Left hindlimb (tissue), 1 donor: ENCODE measurements at regions not wholly inside any gene's neighbourhood (a gene's known extent, or its start where the extent isn't known, plus 50 kb on each side); places are given as distances from the start of the nearest gene placed in this dataset.

ENCODE experiments used
- DNase-seq: peaks from one replicate; pipeline ENCODE4 v3.0.0-alpha.2; 2018

- DNase-seq: no peak
Measured at GRCh38 chr3:104606812-104607211, 759.9 kb upstream of the ALCAM start.

- DNase-seq: no peak
Measured at GRCh38 chr3:104610730-104611652, 755.7 kb upstream of the ALCAM start.

- no peak for DNase-seq
Measured at GRCh38 chr3:104612218-104612617, 754.5 kb upstream of the ALCAM start.

DNA sequence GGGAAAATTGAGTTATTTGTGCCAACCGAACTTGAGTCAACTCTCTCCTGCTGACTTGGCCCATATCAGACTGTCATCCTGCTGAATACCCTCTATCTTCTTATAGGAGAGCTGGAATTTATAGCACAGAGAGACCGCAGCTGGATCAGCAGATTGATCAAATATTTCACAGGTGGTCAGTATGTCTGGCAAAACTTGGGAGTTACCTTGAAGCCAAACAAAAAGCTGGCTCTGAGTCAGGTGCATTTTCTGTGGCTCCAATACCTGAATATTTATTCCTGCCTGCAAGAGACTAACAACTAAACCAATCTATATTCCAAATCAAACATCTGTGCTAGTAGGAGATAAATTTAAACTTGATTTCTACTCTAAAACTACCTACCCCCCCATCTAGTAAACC, 752.1 kb upstream of the ALCAM start:
- DNase-seq: no peak

DNA sequence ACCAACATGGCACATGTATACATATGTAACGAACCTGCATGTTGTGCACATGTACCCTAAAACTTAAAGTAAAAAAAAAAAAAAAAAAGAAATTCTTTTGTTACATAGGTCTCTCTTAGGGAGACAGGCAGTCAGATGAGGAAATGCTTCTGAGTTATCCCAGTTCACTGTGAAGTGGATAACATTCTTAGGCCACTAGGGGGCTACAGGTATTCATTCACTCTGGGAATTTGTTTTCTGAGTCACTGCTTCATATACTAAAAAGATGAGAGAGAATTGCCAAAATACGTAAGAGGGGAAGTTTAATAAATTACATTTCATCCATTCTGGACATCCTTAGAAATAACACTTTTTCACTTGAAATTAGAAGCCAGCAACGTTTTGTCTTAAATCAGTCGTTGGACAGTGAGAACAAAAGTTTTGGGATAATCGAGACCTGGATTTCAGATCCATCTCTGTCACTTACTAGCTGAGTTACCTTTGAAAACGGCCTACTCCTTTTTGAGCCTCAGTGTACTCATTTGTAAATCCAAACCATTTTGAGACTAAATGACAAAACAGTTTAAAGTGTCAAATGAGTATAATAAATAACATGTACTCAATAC, 738.4 kb upstream of the ALCAM start:
- DNase-seq: no peak

GRCh38 chr3:104629038-104629437, 737.7 kb upstream of the ALCAM start:
- DNase-seq: no peak

DNA sequence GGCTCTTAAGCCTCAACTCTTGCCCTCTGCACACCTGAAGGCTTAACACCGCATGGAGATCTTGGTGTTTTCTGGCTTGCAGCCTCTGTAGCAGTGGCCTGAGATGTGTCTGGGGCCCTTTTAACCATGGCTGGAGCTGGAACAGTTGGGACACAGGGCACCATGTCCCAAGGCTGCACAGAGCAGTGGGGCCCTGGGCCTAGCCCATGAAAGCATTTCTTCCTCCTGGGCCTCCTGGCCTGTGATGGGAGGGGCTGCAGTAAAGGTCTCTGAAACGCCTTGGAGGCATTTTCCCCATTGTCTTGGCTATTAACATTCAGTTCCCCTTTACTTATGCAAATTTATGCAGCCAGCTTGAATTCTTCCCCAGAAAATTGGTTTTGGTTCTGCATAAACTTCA, 735.5 kb upstream of the ALCAM start:
- no peak for DNase-seq

- no peak for DNase-seq
Measured at GRCh38 chr3:104632521-104632920, 734.2 kb upstream of the ALCAM start.

DNA sequence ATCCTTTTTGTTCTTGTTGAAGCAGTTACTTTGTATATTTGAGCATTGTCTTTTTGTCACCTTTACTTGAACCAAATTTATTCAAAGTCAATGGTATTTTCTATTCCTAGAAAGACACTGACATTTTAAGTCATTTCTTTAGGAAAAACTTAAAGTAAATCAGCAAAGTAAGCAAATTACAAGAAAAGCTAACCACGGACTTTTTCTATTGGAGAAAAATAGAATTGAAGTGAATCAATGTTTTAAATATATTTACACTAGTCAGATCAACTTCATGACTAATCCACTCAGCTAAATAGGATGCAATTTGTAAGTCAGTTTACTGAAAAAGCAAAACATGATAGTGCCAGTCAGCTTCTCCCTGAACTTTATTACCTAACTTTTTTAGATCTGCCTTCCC, 733.8 kb upstream of the ALCAM start:
- DNase-seq: no peak

DNA sequence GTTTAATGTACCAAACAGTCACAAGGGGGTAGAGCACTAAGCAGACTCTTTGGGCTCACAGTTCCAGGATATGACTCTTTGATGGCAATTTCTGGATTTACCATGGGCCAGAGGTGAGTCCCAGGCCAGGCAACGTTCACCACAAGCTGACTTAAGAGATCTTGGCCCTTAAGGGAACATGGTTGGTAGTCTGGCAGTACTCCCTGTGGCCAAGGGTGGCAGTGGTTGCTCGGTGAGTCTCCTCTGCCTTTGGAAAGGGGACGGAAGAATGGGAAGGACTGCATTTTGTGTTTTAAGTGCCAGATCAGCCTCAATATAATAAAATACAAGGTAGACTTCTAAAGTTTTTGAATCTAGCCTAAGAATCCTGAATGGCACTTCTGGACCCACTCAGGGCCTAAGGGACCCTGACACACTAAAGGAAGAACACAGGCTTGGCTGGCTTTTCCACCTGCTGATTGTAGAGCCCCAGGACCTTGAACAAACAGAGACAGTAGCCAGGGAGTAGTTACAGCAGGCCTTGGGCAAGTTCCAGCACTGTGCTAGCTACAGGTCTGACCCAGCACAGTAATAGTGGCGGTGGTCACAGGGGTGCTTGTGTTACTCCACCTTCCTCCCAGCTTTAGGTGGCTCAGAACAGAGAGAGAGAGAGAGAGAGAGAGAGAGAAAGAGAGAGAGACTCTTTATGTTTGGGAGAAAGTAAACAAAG, 730.7 kb upstream of the ALCAM start:
- no peak for DNase-seq

GRCh38 chr3:104642827-104643226, 723.9 kb upstream of the ALCAM start:
- no peak for DNase-seq

DNA sequence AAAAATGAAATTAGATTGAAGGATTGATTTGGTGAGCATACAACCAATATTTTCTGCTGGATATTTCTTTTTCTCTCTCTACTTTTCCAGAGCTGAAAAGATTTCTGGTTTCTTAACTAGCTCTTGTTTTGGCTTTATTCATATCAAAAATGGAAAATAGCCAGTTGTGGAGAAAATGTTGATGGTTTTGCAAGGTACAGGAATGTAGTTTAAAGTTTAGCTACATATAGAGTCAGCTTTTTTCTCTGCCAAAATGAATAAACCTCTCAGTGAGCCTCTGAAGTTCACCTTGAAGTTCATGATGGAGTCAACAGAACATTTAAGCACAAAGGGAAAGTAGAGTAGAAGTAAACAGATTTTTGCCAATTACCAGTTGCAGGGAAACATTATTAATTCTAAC, 720.5 kb upstream of the ALCAM start:
- DNase-seq: no peak

DNA sequence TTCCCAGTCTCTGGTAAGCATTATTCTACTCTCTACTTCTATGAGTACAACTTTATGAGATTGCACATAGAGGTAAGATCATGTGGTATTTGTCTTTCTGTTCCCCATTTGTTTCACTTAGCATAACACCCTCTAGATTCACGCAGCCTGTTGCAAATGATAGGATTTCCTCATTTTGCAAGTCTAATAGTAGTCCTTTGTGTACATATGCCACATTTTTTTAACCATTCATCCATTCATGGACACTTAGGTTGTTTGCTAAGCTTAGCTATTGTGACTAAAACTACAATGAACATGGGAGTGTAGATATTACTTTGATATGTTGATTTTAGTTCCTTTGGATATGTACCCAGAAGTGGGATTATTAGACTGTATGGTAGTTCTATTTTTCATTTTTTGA, 717.9 kb upstream of the ALCAM start:
- no peak for DNase-seq

DNA sequence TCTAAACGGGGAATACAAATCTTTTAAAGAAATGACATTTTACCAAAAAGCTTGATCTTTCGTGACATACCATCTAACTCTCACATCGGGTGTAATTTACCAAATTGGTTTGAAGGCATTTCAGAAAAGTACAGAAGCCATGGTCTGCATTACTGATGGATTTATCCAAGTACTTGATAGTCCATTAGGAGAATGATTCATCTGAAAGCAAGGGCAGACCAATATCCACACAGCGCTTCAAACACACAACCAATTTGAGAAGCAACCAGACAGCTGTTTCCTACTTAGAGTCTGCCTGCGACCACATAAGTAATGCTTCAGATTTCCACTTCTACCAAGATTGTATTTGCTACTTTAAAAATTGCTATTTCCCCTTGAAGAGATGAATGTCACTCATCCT, 697.6 kb upstream of the ALCAM start:
- DNase-seq: no peak

- no peak for DNase-seq
Measured at GRCh38 chr3:104672331-104672730, 694.4 kb upstream of the ALCAM start.

GRCh38 chr3:104673981-104674380, 692.7 kb upstream of the ALCAM start:
- no peak for DNase-seq

GRCh38 chr3:104676241-104676640, 690.5 kb upstream of the ALCAM start:
- DNase-seq: no peak

DNA sequence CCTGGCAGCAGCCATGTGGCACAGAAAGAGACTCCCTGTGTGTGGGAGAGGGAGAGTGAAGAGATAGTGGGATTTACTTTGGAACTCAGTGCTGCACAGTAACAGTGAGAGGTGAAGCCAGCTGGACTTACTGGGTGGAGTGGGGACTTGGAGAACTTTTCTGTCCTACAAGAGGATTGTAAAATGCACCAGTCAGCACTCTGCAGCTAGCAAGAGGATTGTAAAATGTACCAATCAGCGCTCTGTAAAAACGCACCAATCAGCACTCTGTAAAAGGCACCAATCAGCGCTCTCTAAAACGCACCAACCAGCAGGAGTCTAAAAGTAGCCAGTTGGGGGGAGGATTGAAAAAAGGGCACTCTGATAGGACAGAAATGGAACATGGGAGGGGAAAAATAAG, 688.8 kb upstream of the ALCAM start:
- DNase-seq: no peak

GRCh38 chr3:104685492-104685891, 681.2 kb upstream of the ALCAM start:
- no peak for DNase-seq

GRCh38 chr3:104687362-104687761, 679.3 kb upstream of the ALCAM start:
- no peak for DNase-seq

GRCh38 chr3:104696470-104696869, 670.2 kb upstream of the ALCAM start:
- no peak for DNase-seq

DNA sequence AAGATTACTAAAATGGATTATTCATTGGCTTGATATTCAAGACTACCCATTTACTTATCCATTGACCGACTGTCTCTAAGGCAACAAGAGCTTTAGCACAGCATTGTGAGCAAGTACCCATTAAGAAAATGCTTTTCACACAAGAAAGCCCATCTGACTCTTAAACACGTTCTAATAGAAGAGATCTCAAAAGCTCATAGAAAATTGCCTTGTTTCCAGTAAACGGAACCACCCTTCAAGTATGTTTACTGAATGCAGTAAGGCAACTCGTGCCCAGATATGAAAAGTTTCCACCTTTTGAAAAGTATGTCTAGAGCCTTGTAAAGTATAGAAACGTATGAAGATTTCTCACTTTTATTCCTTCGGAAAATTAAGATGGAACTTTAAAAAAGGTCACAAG, 655.3 kb upstream of the ALCAM start:
- no peak for DNase-seq

GRCh38 chr3:104715972-104716371, 650.7 kb upstream of the ALCAM start:
- no peak for DNase-seq

GRCh38 chr3:104717828-104718196, 648.9 kb upstream of the ALCAM start:
- DNase-seq: no peak
